GM12865 (cell line): ENCODE measurements at regions not wholly inside any gene's neighbourhood (a gene's known extent, or its start where the extent isn't known, plus 50 kb on each side); places are given as distances from the start of the nearest gene placed in this dataset.

ENCODE experiments used
- DNase-seq: peaks from one replicate; pipeline ENCODE4 v3.0.0; 2010; ENCODE audit warnings: low read depth
- H3K4me3 ChIP-seq: 2 replicates; pipeline ENCODE4 v1.5.1; 2011; ENCODE audit warnings: mild to moderate bottlenecking, low read depth, low read length, control low read depth
- CTCF ChIP-seq: IDR thresholded peaks from 2 replicates; pipeline ENCODE4 v1.5.1; 2011; ENCODE audit warnings: low read length, control low read depth, low read depth, inconsistent platforms; ENCODE audit not compliant: insufficient read depth; ENCODE audit errors: missing control alignments

DNA sequence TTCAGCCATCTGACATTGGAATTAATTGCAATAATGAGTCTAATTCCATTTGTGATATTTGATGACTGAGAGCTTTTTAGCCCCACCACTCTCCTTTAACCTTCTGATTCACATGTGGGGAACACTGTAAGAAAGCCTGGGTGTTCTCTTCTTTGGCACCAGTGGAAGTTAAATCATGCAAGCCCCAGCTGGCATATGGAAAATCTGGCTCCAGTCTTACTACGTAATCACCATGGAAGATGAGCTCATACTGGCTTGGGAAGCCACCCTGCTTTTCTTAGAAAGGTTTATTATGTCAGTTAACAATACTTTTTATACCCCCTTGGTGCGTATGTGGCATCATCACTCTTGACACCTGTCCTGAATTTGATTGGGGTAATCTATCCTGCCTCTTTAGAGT is 479.3 kb downstream of the SLC16A7 start:
- H3K4me3 ChIP-seq, result no peak overlapping the region
- TF ChIP-seq CTCF, result no peak
- no peak for DNase-seq

DNA sequence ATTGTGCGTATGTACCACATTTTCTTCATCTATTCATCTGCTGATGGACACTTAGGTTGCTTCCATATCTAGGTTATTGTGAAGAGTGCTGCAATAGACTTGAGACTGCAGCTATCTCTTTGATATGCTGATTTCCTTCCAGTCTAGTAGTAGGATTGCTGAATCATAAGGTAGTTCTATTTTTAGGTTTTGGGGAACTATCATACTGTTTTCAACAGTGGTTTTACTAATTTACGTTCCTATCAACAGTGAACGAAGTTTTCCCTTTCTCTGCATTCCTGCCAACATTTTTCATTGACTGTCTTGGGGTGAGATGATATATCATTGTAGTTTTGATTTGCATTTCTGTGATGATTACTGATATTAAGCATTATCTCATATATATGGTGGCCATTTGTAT is 482.2 kb downstream of the SLC16A7 start:
- no peak for DNase-seq
- no peak overlapping the region for H3K4me3 ChIP-seq
- no peak for TF ChIP-seq CTCF

- DNase-seq, result no peak
- no peak for TF ChIP-seq CTCF
- no peak overlapping the region for H3K4me3 ChIP-seq
Measured at GRCh38 chr12:60093428-60093827, 497.6 kb downstream of the SLC16A7 start.

DNA sequence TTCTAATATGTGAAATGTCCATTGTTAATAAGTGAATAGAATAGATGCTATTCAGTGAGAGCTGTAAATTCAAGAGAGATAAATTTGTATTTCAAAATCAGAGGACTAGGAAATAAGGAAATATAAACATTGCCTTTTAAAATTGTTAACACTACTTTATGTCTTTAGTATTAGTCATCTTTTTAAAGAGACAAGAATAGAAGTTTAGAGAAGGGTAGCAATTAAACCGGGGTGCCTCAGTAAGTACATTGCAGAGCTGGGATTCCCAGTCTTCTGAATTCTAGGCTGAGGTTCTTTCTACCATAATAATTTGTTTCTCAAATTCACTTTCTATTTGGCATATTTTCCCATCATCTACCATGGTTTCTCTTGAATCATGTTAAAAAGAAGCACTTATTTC is 498.6 kb downstream of the SLC16A7 start:
- no peak for TF ChIP-seq CTCF
- DNase-seq, result no peak
- H3K4me3 ChIP-seq, result no peak overlapping the region

DNA sequence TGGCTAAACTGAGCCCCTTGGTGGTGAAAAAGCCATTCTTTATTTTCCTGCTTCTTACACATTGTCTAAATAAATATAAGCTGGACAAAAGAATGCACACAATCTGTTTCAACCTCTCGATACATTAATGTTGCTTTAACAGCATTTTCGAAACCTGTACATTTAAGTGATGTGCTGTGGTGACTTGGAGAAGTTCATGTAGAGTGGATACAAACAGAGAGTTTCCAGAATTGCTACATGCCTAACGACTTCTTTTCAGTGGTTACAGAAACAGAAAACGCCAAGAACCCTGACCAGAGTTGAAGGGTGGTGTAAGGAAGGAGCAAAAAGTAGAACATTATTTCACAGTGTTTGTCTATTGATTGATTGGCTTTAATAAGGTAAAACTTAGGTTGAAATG is 500.9 kb downstream of the SLC16A7 start:
- DNase-seq, result no peak
- H3K4me3 ChIP-seq, result no peak overlapping the region
- no peak for TF ChIP-seq CTCF

- no peak for DNase-seq
- TF ChIP-seq CTCF, result no peak
- H3K4me3 ChIP-seq, result no peak overlapping the region
Measured at GRCh38 chr12:60100160-60100559, 504.3 kb downstream of the SLC16A7 start.

DNA sequence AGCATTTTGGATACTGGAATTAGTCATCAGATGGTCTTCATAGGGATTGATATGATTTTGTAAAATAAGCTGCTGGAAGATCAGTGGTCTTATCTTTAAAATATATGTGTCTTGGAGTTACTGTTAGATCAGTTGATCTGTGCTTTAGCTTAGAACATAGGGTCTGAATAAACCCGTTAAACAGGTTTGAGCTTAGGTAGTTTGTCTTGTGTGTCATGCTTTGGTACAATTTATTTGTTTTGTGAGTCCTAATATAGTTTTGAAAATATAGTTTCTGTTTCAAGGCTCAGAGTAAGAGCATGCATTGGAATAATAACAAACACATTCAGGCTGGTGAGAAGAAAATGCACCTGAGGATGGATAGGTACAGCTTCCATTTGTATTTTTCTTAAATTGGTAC is 505.0 kb downstream of the SLC16A7 start:
- no peak for DNase-seq
- TF ChIP-seq CTCF, result no peak
- no peak overlapping the region for H3K4me3 ChIP-seq
